ENCODE measurements at regions not wholly inside any gene's neighbourhood (a gene's known extent, or its start where the extent isn't known, plus 50 kb on each side); places are given as distances from the start of the nearest gene placed in this dataset.
"Not testable (repeated sequence)": the region's sequence is repeated elsewhere in the genome, so short reads cannot be mapped to it uniquely, and the experiment has no call there.

- in situ Hi-C loops (cut with HindIII; ENCODE audit: low pct_ligation_motif_present, low pct_unique_long_range_greater_than_20kb, low sequenced_read_pairs): no loop called here
- no peak for DNase-seq
These were observed 2164.8 kb upstream of the AGA start for GRCh38 chr4:179607003-179607402.

- DNase-seq: no peak
- in situ Hi-C loops (cut with HindIII; ENCODE audit: low pct_ligation_motif_present, low pct_unique_long_range_greater_than_20kb, low sequenced_read_pairs): no loop called here
These were observed 2173.5 kb upstream of the AGA start for GRCh38 chr4:179615704-179616103.

- in situ Hi-C loops (cut with HindIII; ENCODE audit: low pct_ligation_motif_present, low pct_unique_long_range_greater_than_20kb, low sequenced_read_pairs): no loop called here
- no peak for DNase-seq
These were observed 2176.7 kb upstream of the AGA start for GRCh38 chr4:179618966-179619365.

- in situ Hi-C loops (cut with HindIII; ENCODE audit: low pct_ligation_motif_present, low pct_unique_long_range_greater_than_20kb, low sequenced_read_pairs): no loop called here
- no peak for DNase-seq
These were observed 2182.5 kb upstream of the AGA start for GRCh38 chr4:179624768-179625181.

GRCh38 chr4:179625406-179625805, 2183.2 kb upstream of the AGA start:
- in situ Hi-C loops (cut with HindIII; ENCODE audit: low pct_ligation_motif_present, low pct_unique_long_range_greater_than_20kb, low sequenced_read_pairs): no loop called here
- DNase-seq: peak; percentile 27

GRCh38 chr4:179626687-179627086, 2184.4 kb upstream of the AGA start:
- DNase-seq: no peak
- in situ Hi-C loops (cut with HindIII; ENCODE audit: low pct_ligation_motif_present, low pct_unique_long_range_greater_than_20kb, low sequenced_read_pairs): no loop called here

GRCh38 chr4:179631321-179631720, 2189.1 kb upstream of the AGA start:
- DNase-seq: no peak

GRCh38 chr4:179634862-179635261, 2192.6 kb upstream of the AGA start:
- in situ Hi-C loops (cut with HindIII; ENCODE audit: low pct_ligation_motif_present, low pct_unique_long_range_greater_than_20kb, low sequenced_read_pairs): no loop called here

More at GRCh38 chr4:179631321-179631720, 2189.1 kb upstream of the AGA start:
- in situ Hi-C loops (cut with HindIII; ENCODE audit: low pct_ligation_motif_present, low pct_unique_long_range_greater_than_20kb, low sequenced_read_pairs): no loop called here

GRCh38 chr4:179662522-179662921, 2220.3 kb upstream of the AGA start:
- in situ Hi-C loops (cut with HindIII; ENCODE audit: low pct_ligation_motif_present, low pct_unique_long_range_greater_than_20kb, low sequenced_read_pairs): no loop called here
- DNase-seq: no peak

More at GRCh38 chr4:179634862-179635261, 2192.6 kb upstream of the AGA start:
- no peak for DNase-seq

- DNase-seq: no peak
- in situ Hi-C loops (cut with HindIII; ENCODE audit: low pct_ligation_motif_present, low pct_unique_long_range_greater_than_20kb, low sequenced_read_pairs): no loop called here
These were observed 2221.6 kb upstream of the AGA start for GRCh38 chr4:179663641-179664429.

- DNase-seq: no peak
- in situ Hi-C loops (cut with HindIII; ENCODE audit: low pct_ligation_motif_present, low pct_unique_long_range_greater_than_20kb, low sequenced_read_pairs): no loop called here
These were observed 2222.3 kb upstream of the AGA start for GRCh38 chr4:179664430-179665027.

- no peak for DNase-seq
- in situ Hi-C loops (cut with HindIII; ENCODE audit: low pct_ligation_motif_present, low pct_unique_long_range_greater_than_20kb, low sequenced_read_pairs): no loop called here
These were observed 2224.0 kb upstream of the AGA start for GRCh38 chr4:179666226-179666625.

GRCh38 chr4:179671609-179672008, 2229.4 kb upstream of the AGA start:
- in situ Hi-C loops (cut with HindIII; ENCODE audit: low pct_ligation_motif_present, low pct_unique_long_range_greater_than_20kb, low sequenced_read_pairs): no loop called here
- DNase-seq: no peak

GRCh38 chr4:179678093-179678814, 2236.0 kb upstream of the AGA start:
- in situ Hi-C loops (cut with HindIII; ENCODE audit: low pct_ligation_motif_present, low pct_unique_long_range_greater_than_20kb, low sequenced_read_pairs): no loop called here
- DNase-seq: no peak

- DNase-seq; in situ Hi-C loops (cut with HindIII; ENCODE audit: low pct_ligation_motif_present, low pct_unique_long_range_greater_than_20kb, low sequenced_read_pairs): not testable (repeated sequence)
These were observed 2241.4 kb upstream of the AGA start for GRCh38 chr4:179683661-179684060.

GRCh38 chr4:179692222-179692621, 2250.0 kb upstream of the AGA start:
- in situ Hi-C loops (cut with HindIII; ENCODE audit: low pct_ligation_motif_present, low pct_unique_long_range_greater_than_20kb, low sequenced_read_pairs): no loop called here
- no peak for DNase-seq

GRCh38 chr4:179695175-179695574, 2252.9 kb upstream of the AGA start:
- DNase-seq: peak; percentile 7
- in situ Hi-C loops (cut with HindIII; ENCODE audit: low pct_ligation_motif_present, low pct_unique_long_range_greater_than_20kb, low sequenced_read_pairs): no loop called here

GRCh38 chr4:179698321-179698720, 2256.1 kb upstream of the AGA start:
- in situ Hi-C loops (cut with HindIII; ENCODE audit: low pct_ligation_motif_present, low pct_unique_long_range_greater_than_20kb, low sequenced_read_pairs): no loop called here
- no peak for DNase-seq

- DNase-seq: no peak
- in situ Hi-C loops (cut with HindIII; ENCODE audit: low pct_ligation_motif_present, low pct_unique_long_range_greater_than_20kb, low sequenced_read_pairs): no loop called here
These were observed 2267.9 kb upstream of the AGA start for GRCh38 chr4:179709961-179710624.
